DOHH2 (cell line): ENCODE measurements at regions not wholly inside any gene's neighbourhood (a gene's known extent, or its start where the extent isn't known, plus 50 kb on each side); places are given as distances from the start of the nearest gene placed in this dataset.

Source experiments
- CTCF ChIP-seq: fragments of 200-600 bp; sonication (generic); IDR thresholded peaks from one replicate; pipeline ENCODE4 v1.5.1; 2014; ENCODE audit warnings: antibody characterized with exemption, mild to moderate bottlenecking, low read depth, low read length; ENCODE audit not compliant: poor library complexity, severe bottlenecking
- EZH2phosphoT487 ChIP-seq: fragments of 200-600 bp; sonication (generic); IDR thresholded peaks from 2 replicates; pipeline ENCODE4 v1.6.1; 2017; ENCODE audit warnings: borderline replicate concordance, mild to moderate bottlenecking, antibody characterized with exemption, low read length, moderate library complexity, mixed read lengths

DNA sequence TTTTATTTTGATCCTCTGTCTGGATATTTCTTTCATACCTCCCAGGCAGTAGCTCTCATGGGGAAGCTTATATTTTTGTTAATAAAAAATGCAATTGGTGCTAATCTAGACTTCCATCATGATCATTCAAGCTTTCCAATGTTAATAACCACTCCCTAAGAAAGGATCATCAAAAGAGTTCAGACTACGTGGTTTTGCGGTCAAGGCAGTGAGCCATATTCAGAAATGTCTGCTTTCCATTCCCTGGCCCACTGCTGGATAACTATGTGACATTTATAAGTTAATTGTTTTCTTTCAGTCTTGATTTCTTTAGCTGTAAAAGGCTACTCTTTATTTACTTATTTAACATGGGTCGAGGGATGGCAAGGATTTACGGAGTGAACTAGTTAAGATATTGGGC, 414.6 kb downstream of the LMO4 start:
- no peak for TF ChIP-seq CTCF
- TF ChIP-seq EZH2phosphoT487: no peak
